ENCODE measurements at regions not wholly inside any gene's neighbourhood (a gene's known extent, or its start where the extent isn't known, plus 50 kb on each side); places are given as distances from the start of the nearest gene placed in this dataset.

DNA sequence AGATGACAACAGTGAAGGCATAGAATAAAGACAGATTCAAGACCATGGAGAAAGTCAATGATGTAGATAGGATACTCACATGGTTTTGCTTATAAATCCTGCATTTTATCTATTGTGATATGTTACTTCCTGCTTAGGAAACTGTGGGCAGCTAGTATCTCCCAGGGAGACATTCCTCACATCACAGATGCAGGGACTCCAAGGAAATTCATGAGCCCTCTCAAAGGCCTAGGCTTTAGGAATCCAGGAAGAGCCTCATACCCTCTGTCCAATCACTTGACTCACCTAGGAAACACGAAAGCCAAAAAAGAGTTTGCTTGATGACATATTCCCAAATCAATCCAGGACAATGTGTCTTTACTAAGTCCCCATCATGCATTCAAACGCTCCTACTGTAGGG is 247.8 kb upstream of the KLHL29 start:
- Histone ChIP-seq H3K36me3 (ENCODE audit: insufficient read depth, low read length) (no peaks in the 10 kb centered on the region), H3K9ac (ENCODE audit: low read depth, low read length) (no peak overlapping the region), H3K4me2 (ENCODE audit: low read length) (no peak overlapping the region), H3K27me3 (ENCODE audit: control insufficient read depth, insufficient read depth, low read length) (no peaks in the 10 kb centered on the region), H3K4me1 (ENCODE audit: control insufficient read depth, insufficient read depth, low read length) (no peaks in the 10 kb centered on the region), H3K9me3 (replicated peaks; ENCODE audit: low read length) (no peaks in the 10 kb centered on the region), H3K4me3 (ENCODE audit: low read length) (no peak overlapping the region)

DNA sequence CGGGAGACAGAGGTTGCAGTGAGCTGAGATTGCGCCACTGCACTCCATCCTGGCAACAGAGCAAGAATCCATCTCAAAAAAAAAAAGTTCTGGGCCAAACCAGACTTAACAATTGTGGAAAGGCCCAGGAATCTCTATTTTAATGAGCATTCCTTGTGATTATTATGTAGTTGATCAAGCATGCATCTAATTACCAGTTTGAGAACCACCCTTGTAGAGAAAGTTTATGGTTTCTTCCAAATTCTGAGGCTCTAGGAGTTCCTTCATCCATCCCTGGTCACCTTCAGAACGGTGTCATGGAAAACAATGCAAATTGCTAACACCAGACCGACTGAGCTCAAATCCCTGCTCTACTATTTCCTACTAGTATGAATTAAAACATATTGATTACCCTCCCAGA is 246.3 kb upstream of the KLHL29 start:
- H3K9me3 ChIP-seq (replicated peaks; ENCODE audit: low read length) = no peaks in the 10 kb centered on the region
- H3K27me3 ChIP-seq (ENCODE audit: control insufficient read depth, insufficient read depth, low read length) = no peaks in the 10 kb centered on the region
- no peaks in the 10 kb centered on the region for H3K4me1 ChIP-seq (ENCODE audit: control insufficient read depth, insufficient read depth, low read length)
- no peaks in the 10 kb centered on the region for H3K36me3 ChIP-seq (ENCODE audit: insufficient read depth, low read length)
- H3K4me2 ChIP-seq (ENCODE audit: low read length) = no peak overlapping the region
- no peak overlapping the region for H3K4me3 ChIP-seq (ENCODE audit: low read length)
- no peak overlapping the region for H3K9ac ChIP-seq (ENCODE audit: low read depth, low read length)

DNA sequence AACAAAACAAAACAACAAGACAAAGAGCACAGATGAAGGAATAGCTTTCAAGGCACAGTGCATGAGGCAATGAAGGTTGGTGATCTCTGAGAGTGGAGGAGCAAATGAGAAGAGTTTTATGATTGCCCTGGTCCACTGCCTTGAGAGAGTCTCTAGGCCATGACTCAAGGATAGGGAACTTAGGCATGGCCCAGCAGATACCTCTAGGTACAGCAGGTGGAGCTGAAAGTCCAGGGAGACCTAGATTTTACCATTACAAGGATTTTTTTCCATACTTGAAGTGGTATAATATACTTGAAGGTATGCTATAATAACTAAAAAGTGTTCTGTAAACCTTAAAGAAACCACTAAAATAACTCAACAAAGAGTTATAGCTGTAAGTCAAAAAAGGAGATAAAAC is 239.5 kb upstream of the KLHL29 start:
- Histone ChIP-seq H3K4me3 (ENCODE audit: low read length) (no peak overlapping the region), H3K4me2 (ENCODE audit: low read length) (no peak overlapping the region), H3K4me1 (ENCODE audit: control insufficient read depth, insufficient read depth, low read length) (no peaks in the 10 kb centered on the region), H3K36me3 (ENCODE audit: insufficient read depth, low read length) (no peaks in the 10 kb centered on the region), H3K9me3 (replicated peaks; ENCODE audit: low read length) (no peaks in the 10 kb centered on the region), H3K9ac (ENCODE audit: low read depth, low read length) (no peak overlapping the region), H3K27me3 (ENCODE audit: control insufficient read depth, insufficient read depth, low read length) (no peaks in the 10 kb centered on the region)

DNA sequence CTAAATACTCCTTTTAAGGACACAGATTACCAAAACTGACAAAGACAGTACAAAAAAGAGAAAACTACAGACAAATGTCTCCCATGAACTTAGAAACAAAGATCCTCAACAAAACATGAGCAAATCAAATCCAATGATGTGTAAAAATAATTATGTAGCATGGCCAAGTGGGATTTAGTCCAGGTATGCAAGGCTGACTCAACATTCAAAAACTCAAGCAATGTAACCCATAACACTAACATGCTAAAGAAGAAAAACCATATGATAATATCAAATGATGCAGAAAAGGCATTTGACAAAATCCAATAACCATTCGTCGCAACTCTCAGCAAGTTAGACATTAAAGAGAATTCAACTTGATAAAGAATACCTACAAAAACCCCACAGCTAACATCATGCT is 239.0 kb upstream of the KLHL29 start:
- Histone ChIP-seq H3K36me3 (ENCODE audit: insufficient read depth, low read length) (no peaks in the 10 kb centered on the region), H3K4me3 (ENCODE audit: low read length) (no peak overlapping the region), H3K9ac (ENCODE audit: low read depth, low read length) (no peak overlapping the region), H3K27me3 (ENCODE audit: control insufficient read depth, insufficient read depth, low read length) (no peaks in the 10 kb centered on the region), H3K4me2 (ENCODE audit: low read length) (no peak overlapping the region), H3K4me1 (ENCODE audit: control insufficient read depth, insufficient read depth, low read length) (no peaks in the 10 kb centered on the region), H3K9me3 (replicated peaks; ENCODE audit: low read length) (no peaks in the 10 kb centered on the region)

DNA sequence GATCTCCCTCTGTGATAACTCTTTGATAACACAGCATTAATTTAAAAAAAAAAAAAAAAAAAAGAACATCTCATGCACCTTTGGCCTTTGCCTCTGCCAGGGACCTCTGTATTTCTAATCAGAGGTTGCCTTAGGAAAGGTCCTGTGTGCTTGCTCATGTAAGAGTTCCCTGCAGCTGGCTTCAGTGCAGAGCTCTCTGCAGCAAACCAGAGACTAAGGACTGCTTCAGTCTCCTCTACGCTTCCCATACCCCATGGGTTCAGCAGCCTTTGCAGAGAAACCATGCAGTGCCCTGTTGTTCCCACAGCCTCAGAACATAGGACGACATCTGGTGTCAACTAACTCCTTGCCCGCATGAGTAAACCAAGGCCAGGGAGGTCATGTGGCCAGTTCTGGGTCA is 236.6 kb upstream of the KLHL29 start:
- Histone ChIP-seq H3K4me2 (ENCODE audit: low read length) (no peak overlapping the region), H3K4me1 (ENCODE audit: control insufficient read depth, insufficient read depth, low read length) (no peaks in the 10 kb centered on the region), H3K9me3 (replicated peaks; ENCODE audit: low read length) (no peaks in the 10 kb centered on the region), H3K27me3 (ENCODE audit: control insufficient read depth, insufficient read depth, low read length) (no peaks in the 10 kb centered on the region), H3K36me3 (ENCODE audit: insufficient read depth, low read length) (no peaks in the 10 kb centered on the region), H3K9ac (ENCODE audit: low read depth, low read length) (no peak overlapping the region), H3K4me3 (ENCODE audit: low read length) (no peak overlapping the region)

DNA sequence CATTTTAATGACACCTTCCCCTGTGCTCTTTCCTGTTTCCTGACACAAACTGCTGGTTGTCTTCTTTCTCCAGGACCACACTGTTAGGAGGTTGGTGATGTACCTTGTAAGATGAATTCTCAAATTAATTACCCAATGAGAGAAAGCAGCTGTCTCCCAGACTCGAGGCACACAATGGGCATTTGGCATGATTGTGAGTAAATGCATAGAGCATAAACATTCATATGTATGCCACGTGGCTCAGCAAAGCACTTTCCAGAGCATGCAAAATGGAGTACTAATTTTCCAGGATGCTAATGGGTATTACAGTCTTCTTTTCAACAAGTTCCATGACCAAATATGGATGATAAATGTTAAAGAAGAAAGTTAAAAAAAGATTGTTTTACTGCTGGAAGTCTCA is 235.2 kb upstream of the KLHL29 start:
- Histone ChIP-seq H3K4me3 (ENCODE audit: low read length) (no peak overlapping the region), H3K4me1 (ENCODE audit: control insufficient read depth, insufficient read depth, low read length) (no peaks in the 10 kb centered on the region), H3K9ac (ENCODE audit: low read depth, low read length) (no peak overlapping the region), H3K9me3 (replicated peaks; ENCODE audit: low read length) (no peaks in the 10 kb centered on the region), H3K4me2 (ENCODE audit: low read length) (no peak overlapping the region), H3K27me3 (ENCODE audit: control insufficient read depth, insufficient read depth, low read length) (no peaks in the 10 kb centered on the region), H3K36me3 (ENCODE audit: insufficient read depth, low read length) (no peaks in the 10 kb centered on the region)

DNA sequence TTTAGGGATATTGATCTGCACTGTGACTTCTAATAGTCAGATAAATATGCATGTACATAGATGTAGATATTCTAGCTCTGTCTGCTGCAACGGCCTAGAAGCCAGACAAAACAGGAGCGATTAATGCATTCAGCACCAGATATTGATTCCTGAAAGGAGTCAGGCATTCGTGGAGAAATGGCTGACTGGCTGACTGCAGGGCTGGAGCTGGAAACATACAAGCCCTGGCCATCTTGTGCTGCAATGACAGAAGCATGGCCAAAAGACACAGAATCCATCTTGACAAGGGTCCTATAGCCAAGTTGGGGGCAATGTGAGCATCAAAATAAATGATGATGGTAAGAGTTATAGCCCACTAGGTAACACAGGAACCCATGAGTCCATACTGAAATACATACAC is 231.5 kb upstream of the KLHL29 start:
- Histone ChIP-seq H3K4me1 (ENCODE audit: control insufficient read depth, insufficient read depth, low read length) (no peaks in the 10 kb centered on the region), H3K9me3 (replicated peaks; ENCODE audit: low read length) (no peaks in the 10 kb centered on the region)

DNA sequence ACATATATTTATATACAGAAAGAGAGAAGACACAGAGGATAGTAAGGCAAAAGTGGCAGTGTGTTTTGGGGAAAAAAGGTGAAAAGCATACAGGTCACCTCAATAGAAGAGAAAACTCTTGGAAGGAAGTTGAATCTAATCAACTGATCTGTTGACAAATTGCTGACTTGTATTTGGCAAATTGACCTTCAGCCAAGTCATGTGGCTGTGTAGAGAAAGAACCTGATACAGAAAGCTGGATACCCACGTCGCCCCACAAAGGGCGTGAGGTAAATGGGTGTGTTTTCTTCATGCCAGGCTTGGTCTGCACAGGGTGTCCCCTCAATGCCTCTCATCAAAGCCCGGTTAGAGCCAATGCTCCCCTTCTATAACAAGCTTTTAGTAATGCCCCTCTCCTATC is 230.0 kb upstream of the KLHL29 start:
- H3K27me3 ChIP-seq (ENCODE audit: control insufficient read depth, insufficient read depth, low read length) = no peaks in the 10 kb centered on the region
- no peak overlapping the region for H3K4me3 ChIP-seq (ENCODE audit: low read length)
- no peak overlapping the region for H3K4me2 ChIP-seq (ENCODE audit: low read length)
- H3K9me3 ChIP-seq (replicated peaks; ENCODE audit: low read length) = no peaks in the 10 kb centered on the region
- no peaks in the 10 kb centered on the region for H3K36me3 ChIP-seq (ENCODE audit: insufficient read depth, low read length)
- H3K9ac ChIP-seq (ENCODE audit: low read depth, low read length) = no peak overlapping the region
- no peaks in the 10 kb centered on the region for H3K4me1 ChIP-seq (ENCODE audit: control insufficient read depth, insufficient read depth, low read length)

More for the DNA sequence above, 231.5 kb upstream of the KLHL29 start:
- H3K36me3 ChIP-seq (ENCODE audit: insufficient read depth, low read length) = no peaks in the 10 kb centered on the region
- H3K4me3 ChIP-seq (ENCODE audit: low read length) = no peak overlapping the region
- no peak overlapping the region for H3K4me2 ChIP-seq (ENCODE audit: low read length)
- no peak overlapping the region for H3K9ac ChIP-seq (ENCODE audit: low read depth, low read length)
- no peaks in the 10 kb centered on the region for H3K27me3 ChIP-seq (ENCODE audit: control insufficient read depth, insufficient read depth, low read length)

DNA sequence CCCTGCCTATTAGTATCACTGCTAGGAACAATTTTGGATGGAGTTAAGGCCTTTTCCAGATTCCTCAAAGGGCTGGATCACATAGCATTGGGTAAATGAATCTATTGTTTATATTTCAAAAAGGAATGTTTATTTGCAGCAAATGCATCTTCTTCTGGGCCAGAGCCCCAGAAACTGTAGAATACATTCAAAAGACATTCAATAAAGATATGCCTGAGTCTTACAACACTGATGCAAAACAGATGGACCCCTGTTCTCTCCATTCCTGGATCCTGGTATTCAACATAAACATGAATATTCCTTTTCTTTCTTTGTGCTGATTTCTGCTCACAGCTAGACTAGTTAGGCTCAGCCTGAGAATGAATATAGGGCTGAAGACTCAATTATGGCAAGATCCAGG is 227.2 kb upstream of the KLHL29 start:
- H3K4me3 ChIP-seq (ENCODE audit: low read length) = no peak overlapping the region
- H3K4me2 ChIP-seq (ENCODE audit: low read length) = no peak overlapping the region
- no peaks in the 10 kb centered on the region for H3K27me3 ChIP-seq (ENCODE audit: control insufficient read depth, insufficient read depth, low read length)
- no peaks in the 10 kb centered on the region for H3K36me3 ChIP-seq (ENCODE audit: insufficient read depth, low read length)
- no peak overlapping the region for H3K9ac ChIP-seq (ENCODE audit: low read depth, low read length)
- H3K4me1 ChIP-seq (ENCODE audit: control insufficient read depth, insufficient read depth, low read length) = no peaks in the 10 kb centered on the region
- H3K9me3 ChIP-seq (replicated peaks; ENCODE audit: low read length) = no peaks in the 10 kb centered on the region

DNA sequence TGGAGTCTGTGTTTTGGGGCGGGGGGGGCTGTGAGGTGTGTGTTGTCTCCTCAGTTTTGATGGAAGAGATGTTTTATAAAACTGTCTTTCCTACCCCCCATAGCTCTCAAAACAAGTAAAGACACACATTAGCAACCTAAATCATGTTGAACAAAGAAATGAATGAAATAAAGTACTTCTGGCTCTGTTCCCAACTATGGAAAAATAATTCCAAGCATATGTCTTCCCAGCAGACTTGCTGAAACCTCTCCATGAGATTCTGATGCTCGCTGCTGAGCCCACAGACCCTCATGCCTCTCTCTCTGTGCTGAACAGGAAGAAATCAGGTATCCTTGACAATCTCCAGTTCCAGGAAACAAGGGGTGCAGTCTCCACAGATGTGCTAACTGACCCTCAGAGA is 226.7 kb upstream of the KLHL29 start:
- H3K9ac ChIP-seq (ENCODE audit: low read depth, low read length) = no peak overlapping the region
- no peaks in the 10 kb centered on the region for H3K27me3 ChIP-seq (ENCODE audit: control insufficient read depth, insufficient read depth, low read length)
- H3K4me2 ChIP-seq (ENCODE audit: low read length) = no peak overlapping the region
- no peaks in the 10 kb centered on the region for H3K4me1 ChIP-seq (ENCODE audit: control insufficient read depth, insufficient read depth, low read length)
- no peak overlapping the region for H3K4me3 ChIP-seq (ENCODE audit: low read length)
- H3K9me3 ChIP-seq (replicated peaks; ENCODE audit: low read length) = no peaks in the 10 kb centered on the region
- H3K36me3 ChIP-seq (ENCODE audit: insufficient read depth, low read length) = no peaks in the 10 kb centered on the region

DNA sequence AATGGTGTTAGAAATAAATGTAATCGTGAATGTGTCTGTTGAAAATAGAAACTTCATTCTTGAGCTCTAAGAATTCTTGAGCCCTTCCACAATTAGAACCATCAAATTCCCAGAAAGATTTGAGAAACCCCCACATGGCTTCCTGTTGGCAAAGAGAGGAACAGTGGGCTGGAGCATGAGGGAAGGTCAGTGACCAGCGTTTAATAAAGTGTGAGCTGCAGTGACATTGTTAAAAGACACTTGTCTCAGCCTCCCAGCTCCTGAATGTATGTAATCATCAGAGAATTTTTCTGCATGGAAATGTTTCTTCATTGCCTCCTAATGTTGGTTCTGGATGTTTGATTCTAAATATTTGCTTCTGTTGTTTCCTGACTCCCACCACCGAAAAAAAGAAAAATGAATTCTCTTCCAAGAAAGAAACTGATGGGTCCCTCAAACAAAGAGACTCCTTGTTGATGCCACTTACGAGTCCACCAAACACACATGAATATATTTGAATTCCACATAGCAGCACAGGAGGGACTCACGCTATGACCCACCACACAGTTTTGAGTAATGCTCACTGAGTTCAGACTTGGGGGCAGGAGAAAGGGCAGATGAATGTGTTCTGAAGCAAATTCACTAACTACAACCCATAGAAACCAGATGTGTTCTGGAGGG is 225.1 kb upstream of the KLHL29 start:
- Histone ChIP-seq H3K36me3 (ENCODE audit: insufficient read depth, low read length) (no peaks in the 10 kb centered on the region), H3K4me2 (ENCODE audit: low read length) (no peak overlapping the region), H3K9ac (ENCODE audit: low read depth, low read length) (no peak overlapping the region), H3K27me3 (ENCODE audit: control insufficient read depth, insufficient read depth, low read length) (no peaks in the 10 kb centered on the region), H3K9me3 (replicated peaks; ENCODE audit: low read length) (no peaks in the 10 kb centered on the region), H3K4me1 (ENCODE audit: control insufficient read depth, insufficient read depth, low read length) (no peaks in the 10 kb centered on the region), H3K4me3 (ENCODE audit: low read length) (no peak overlapping the region)

DNA sequence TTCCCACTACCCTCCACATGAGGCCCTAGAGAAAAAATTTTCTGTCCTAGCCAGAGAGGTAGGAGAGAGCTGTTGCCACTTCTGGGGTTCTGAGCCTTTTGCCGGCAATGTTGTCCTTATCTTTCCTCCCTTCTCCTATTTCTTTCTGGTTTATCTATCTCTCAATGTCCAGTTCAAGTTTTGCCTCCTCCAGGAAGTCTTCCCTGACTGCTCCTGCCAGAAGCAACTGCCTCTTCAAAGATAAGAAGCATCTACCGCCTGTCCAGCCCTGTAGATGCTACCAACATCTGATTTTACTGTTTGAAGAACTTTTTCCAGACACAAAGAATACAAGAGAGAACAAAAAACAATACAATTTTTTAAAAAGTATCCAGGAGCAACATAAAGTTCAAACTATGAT is 220.8 kb upstream of the KLHL29 start:
- no peak overlapping the region for H3K4me3 ChIP-seq (ENCODE audit: low read length)
- no peaks in the 10 kb centered on the region for H3K27me3 ChIP-seq (ENCODE audit: control insufficient read depth, insufficient read depth, low read length)
- no peaks in the 10 kb centered on the region for H3K9me3 ChIP-seq (replicated peaks; ENCODE audit: low read length)
- H3K4me1 ChIP-seq (ENCODE audit: control insufficient read depth, insufficient read depth, low read length) = no peaks in the 10 kb centered on the region
- no peak overlapping the region for H3K9ac ChIP-seq (ENCODE audit: low read depth, low read length)
- H3K36me3 ChIP-seq (ENCODE audit: insufficient read depth, low read length) = no peaks in the 10 kb centered on the region
- H3K4me2 ChIP-seq (ENCODE audit: low read length) = no peak overlapping the region

All from skeletal muscle satellite cell (primary cell).